Mesendoderm (in vitro differentiated cells): ENCODE measurements at regions not wholly inside any gene's neighbourhood (a gene's known extent, or its start where the extent isn't known, plus 50 kb on each side); places are given as distances from the start of the nearest gene placed in this dataset.

ENCODE experiments used
- DNase-seq: peaks from one replicate; pipeline ENCODE4 v3.0.0; 2013
- H2AK5ac ChIP-seq: 2 replicates; pipeline ENCODE4 v1.6.1; 2013; ENCODE audit warnings: low read length, inconsistent platforms
- H2BK120ac ChIP-seq: 2 replicates; pipeline ENCODE4 v1.6.1; 2013; ENCODE audit warnings: low read depth, mild to moderate bottlenecking, low read length, moderate library complexity, mixed read lengths
- H2BK15ac ChIP-seq: replicated peaks from 2 replicates; pipeline ENCODE4 v1.6.1; 2013; ENCODE audit warnings: low read depth, mild to moderate bottlenecking, moderate library complexity
- H2BK5ac ChIP-seq: 2 replicates; pipeline ENCODE4 v1.6.1; 2013; ENCODE audit warnings: low read length, inconsistent platforms
- H3K18ac ChIP-seq: 2 replicates; pipeline ENCODE4 v1.6.1; 2013; ENCODE audit warnings: mild to moderate bottlenecking, low read length, mixed read lengths
- H3K23ac ChIP-seq: one replicate; pipeline ENCODE4 v1.6.1; 2013; ENCODE audit warnings: low read length
- H3K27ac ChIP-seq: 2 replicates; pipeline ENCODE4 v1.5.1; 2013; ENCODE audit warnings: low read depth, mild to moderate bottlenecking, inconsistent platforms, low read length, moderate library complexity
- H3K27me3 ChIP-seq: 2 replicates; pipeline ENCODE4 v1.6.1; 2013; ENCODE audit warnings: low read length, control low read depth, mild to moderate bottlenecking, inconsistent platforms; ENCODE audit not compliant: insufficient read depth, poor library complexity
- H3K36me3 ChIP-seq: 2 replicates; pipeline ENCODE4 v1.6.1; 2013; ENCODE audit warnings: low read length, inconsistent platforms; ENCODE audit not compliant: control insufficient read depth, insufficient read depth
- H3K4ac ChIP-seq: one replicate; pipeline ENCODE4 v1.6.1; 2013; ENCODE audit warnings: low read depth, mild to moderate bottlenecking, low read length, moderate library complexity
- H3K4me1 ChIP-seq: 2 replicates; pipeline ENCODE4 v1.6.1; 2013; ENCODE audit warnings: low read depth, low read length, inconsistent platforms; ENCODE audit not compliant: control insufficient read depth
- H3K4me2 ChIP-seq: 2 replicates; pipeline ENCODE4 v1.6.1; 2013; ENCODE audit warnings: low read length
- H3K4me3 ChIP-seq: 2 replicates; pipeline ENCODE4 v1.5.1; 2013; ENCODE audit warnings: mild to moderate bottlenecking, low read length
- H3K56ac ChIP-seq: one replicate; pipeline ENCODE4 v1.6.1; 2013; ENCODE audit warnings: low read length
- H3K79me1 ChIP-seq: 2 replicates; pipeline ENCODE4 v1.6.1; 2013; ENCODE audit warnings: low read length, inconsistent platforms
- H3K79me2 ChIP-seq: 2 replicates; pipeline ENCODE4 v1.6.1; 2013; ENCODE audit warnings: mild to moderate bottlenecking, low read length; ENCODE audit not compliant: control insufficient read depth, insufficient read depth
- H3K9ac ChIP-seq: 2 replicates; pipeline ENCODE4 v1.6.1; 2013; ENCODE audit warnings: low read length, inconsistent platforms
- H4K5ac ChIP-seq: one replicate; pipeline ENCODE4 v1.6.1; 2013; ENCODE audit warnings: low read length
- H4K8ac ChIP-seq: one replicate; pipeline ENCODE4 v1.6.1; 2013; ENCODE audit warnings: low read depth, mild to moderate bottlenecking, control low read depth, low read length, moderate library complexity
- WGBS: extraction: QIAGEN DNeasy Blood & Tissue Kit; methylation state at CpG from one replicate; pipeline ENCODE4 v1.1.7; 2013; ENCODE audit warnings: low lambda C conversion rate, missing lambda C conversion rate; ENCODE audit not compliant: insufficient coverage; ENCODE audit errors: extremely low coverage; 5-methylcytosine and 5-hydroxymethylcytosine counted together

- Histone ChIP-seq H2AK5ac (no peak overlapping the region), H3K18ac (no peak overlapping the region), H3K79me2 (no peaks in the 10 kb centered on the region), H3K4me2 (no peak overlapping the region), H3K79me1 (no peaks in the 10 kb centered on the region), H4K5ac (no peak overlapping the region), H3K27ac (no peak overlapping the region), H3K4me1 (no peaks in the 10 kb centered on the region), H4K8ac (no peak overlapping the region), H3K9ac (no peak overlapping the region), H2BK5ac (no peak overlapping the region), H3K36me3 (no peaks in the 10 kb centered on the region), H3K56ac (no peak overlapping the region), H2BK15ac (no peak overlapping the region), H3K4ac (no peak overlapping the region), H3K23ac (no peak overlapping the region), H3K4me3 (no peak overlapping the region), H3K27me3 (no peaks in the 10 kb centered on the region), H2BK120ac (no peak overlapping the region)
- WGBS: no CpG with 5 or more reads among the region's 11 CpGs
- DNase-seq: no peak
These were observed 550.8 kb downstream of the EFNB2 start for GRCh38 chr13:105984646-105985045.

DNA sequence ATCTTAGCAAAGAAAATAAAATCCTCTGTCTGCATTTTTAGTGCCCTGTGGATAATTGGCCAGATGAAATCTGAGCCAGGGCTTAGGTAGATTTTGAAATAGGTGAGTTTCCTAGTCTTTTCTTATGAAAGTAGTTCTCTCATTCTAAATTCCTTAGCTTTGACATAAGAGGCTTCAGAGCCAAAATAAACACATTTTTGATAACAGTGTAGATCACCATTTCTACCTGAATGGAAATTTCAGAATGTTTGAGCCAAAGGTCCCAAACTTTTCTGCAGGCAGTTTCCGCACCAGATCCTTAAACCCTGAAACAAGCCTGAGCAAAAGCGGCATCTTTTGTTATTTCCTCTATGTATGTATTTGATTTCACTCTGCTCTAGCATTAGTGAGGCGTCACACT, 551.2 kb downstream of the EFNB2 start:
- Histone ChIP-seq H3K4me2 (no peak overlapping the region), H2BK5ac (no peak overlapping the region), H3K18ac (no peak overlapping the region), H3K23ac (no peak overlapping the region), H2AK5ac (no peak overlapping the region), H3K4ac (no peak overlapping the region), H3K56ac (no peak overlapping the region), H3K79me2 (no peaks in the 10 kb centered on the region), H4K5ac (no peak overlapping the region), H3K27ac (no peak overlapping the region), H3K36me3 (no peaks in the 10 kb centered on the region), H2BK120ac (no peak overlapping the region), H2BK15ac (no peak overlapping the region), H3K9ac (no peak overlapping the region), H4K8ac (no peak overlapping the region), H3K27me3 (no peaks in the 10 kb centered on the region), H3K4me3 (no peak overlapping the region), H3K4me1 (no peaks in the 10 kb centered on the region), H3K79me1 (no peaks in the 10 kb centered on the region)
- no CpG with 5 or more reads among the region's 3 CpGs for whole genome bisulfite sequencing
- DNase-seq: no peak

DNA sequence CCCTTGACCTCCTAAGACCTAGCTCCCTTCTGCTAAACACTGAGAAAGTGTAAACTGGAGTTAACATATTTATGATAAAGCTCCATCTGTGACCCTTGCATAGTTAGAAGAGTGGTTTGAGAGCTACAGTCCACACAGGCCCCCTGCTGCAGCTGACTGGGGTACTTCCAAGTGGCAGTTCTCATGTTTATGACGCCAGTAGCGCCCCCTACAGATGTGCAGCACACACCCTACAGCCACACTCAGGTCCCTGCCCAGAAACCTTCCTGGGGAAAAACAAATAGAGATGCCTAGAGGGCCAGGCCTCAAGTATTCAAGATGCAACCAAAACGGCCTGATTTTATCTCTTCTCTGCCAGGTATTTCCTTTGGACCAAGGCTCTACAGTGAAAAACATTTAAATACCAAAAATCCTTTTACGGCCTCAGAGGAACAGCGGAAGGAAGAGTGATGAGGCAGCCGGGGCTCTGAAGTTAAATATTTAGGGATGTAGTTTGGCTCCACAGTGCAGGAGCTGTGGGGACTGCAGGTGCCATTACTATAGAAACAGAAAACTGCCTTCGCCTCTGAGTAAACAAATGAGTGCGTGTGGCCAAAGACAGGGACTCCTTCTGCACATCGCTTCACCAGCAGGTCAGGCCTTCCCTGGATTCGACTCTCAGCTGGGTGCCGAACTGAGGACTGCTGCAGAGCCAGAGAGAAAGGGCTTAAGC, 553.1 kb downstream of the EFNB2 start:
- H3K23ac ChIP-seq: no peak overlapping the region
- WGBS: no CpG with 5 or more reads among the region's 11 CpGs

GRCh38 chr13:105979131-105980011, 556.1 kb downstream of the EFNB2 start:
- Histone ChIP-seq H3K4me3 (no peak overlapping the region), H2BK120ac (no peak overlapping the region), H3K23ac (no peak overlapping the region), H2BK5ac (no peak overlapping the region), H3K9ac (no peak overlapping the region), H3K4me2 (no peak overlapping the region), H4K5ac (no peak overlapping the region), H3K4ac (no peak overlapping the region), H3K36me3 (no peaks in the 10 kb centered on the region), H3K79me2 (no peaks in the 10 kb centered on the region), H3K56ac (no peak overlapping the region), H2AK5ac (no peak overlapping the region), H3K27me3 (no peaks in the 10 kb centered on the region), H3K18ac (no peak overlapping the region), H3K27ac (no peak overlapping the region), H2BK15ac (no peak overlapping the region), H3K4me1 (no peaks in the 10 kb centered on the region), H3K79me1 (no peaks in the 10 kb centered on the region), H4K8ac (no peak overlapping the region)
- no CpG with 5 or more reads among the region's 12 CpGs for WGBS
- peak; percentile 29 for DNase-seq

More for the DNA sequence above, 553.1 kb downstream of the EFNB2 start:
- Histone ChIP-seq H3K36me3 (no peaks in the 10 kb centered on the region), H2AK5ac (no peak overlapping the region), H3K79me1 (no peaks in the 10 kb centered on the region), H3K4me2 (no peak overlapping the region), H3K79me2 (no peaks in the 10 kb centered on the region), H3K27me3 (no peaks in the 10 kb centered on the region), H3K9ac (no peak overlapping the region), H3K27ac (no peak overlapping the region), H2BK15ac (no peak overlapping the region), H3K4me1 (no peaks in the 10 kb centered on the region), H2BK120ac (no peak overlapping the region), H2BK5ac (no peak overlapping the region), H4K8ac (no peak overlapping the region), H3K4ac (no peak overlapping the region), H4K5ac (no peak overlapping the region), H3K18ac (no peak overlapping the region), H3K56ac (no peak overlapping the region), H3K4me3 (no peak overlapping the region)
- peak; percentile 81 for DNase-seq

DNA sequence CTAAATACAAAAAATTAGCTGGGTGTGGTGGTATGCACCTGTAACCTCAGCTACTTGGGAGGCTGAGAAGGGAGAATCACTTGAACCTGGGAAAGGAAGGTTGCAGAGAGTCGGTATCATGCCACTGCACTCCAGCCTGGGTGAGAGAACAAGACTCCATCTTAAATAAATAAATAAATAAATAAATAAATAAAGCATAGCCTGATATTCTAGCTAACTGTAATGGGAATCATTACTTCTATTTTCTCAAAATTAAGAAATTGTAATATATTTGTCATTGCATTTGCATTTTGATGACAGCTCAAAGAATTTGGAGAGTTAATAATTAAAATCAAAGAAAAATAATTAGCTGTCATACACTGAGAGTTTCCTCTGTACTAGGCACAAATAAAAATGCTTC, 561.1 kb downstream of the EFNB2 start:
- H4K8ac ChIP-seq: no peak overlapping the region
- no peaks in the 10 kb centered on the region for H3K36me3 ChIP-seq
- H2BK5ac ChIP-seq: no peak overlapping the region
- no peak overlapping the region for H2BK15ac ChIP-seq
- no peaks in the 10 kb centered on the region for H3K79me2 ChIP-seq
- H4K5ac ChIP-seq: no peak overlapping the region
- H3K18ac ChIP-seq: no peak overlapping the region
- H3K4ac ChIP-seq: no peak overlapping the region
- H3K4me2 ChIP-seq: no peak overlapping the region
- DNase-seq: no peak
- no peak overlapping the region for H3K27ac ChIP-seq
- H3K9ac ChIP-seq: no peak overlapping the region
- H3K27me3 ChIP-seq: no peaks in the 10 kb centered on the region
- no peaks in the 10 kb centered on the region for H3K4me1 ChIP-seq
- no peak overlapping the region for H2AK5ac ChIP-seq
- no peak overlapping the region for H2BK120ac ChIP-seq
- no peak overlapping the region for H3K4me3 ChIP-seq
- no peak overlapping the region for H3K23ac ChIP-seq
- no CpG with 5 or more reads among the region's 1 CpG for WGBS
- no peaks in the 10 kb centered on the region for H3K79me1 ChIP-seq
- H3K56ac ChIP-seq: no peak overlapping the region
